Panc1 (cell line): ENCODE measurements at regions not wholly inside any gene's neighbourhood (a gene's known extent, or its start where the extent isn't known, plus 50 kb on each side); places are given as distances from the start of the nearest gene placed in this dataset.

ENCODE experiments used
- ATAC-seq: fragments of 200-7000 bp; cut with Tn5 transposase; 2 replicates; pipeline ENCODE4 v1.9.1; 2020; ENCODE audit warnings: mild to moderate bottlenecking, moderate library complexity
- BruUV-seq: library from RNA; stranded (reverse); fragments of 400-500 nt; replicated peaks from 2 replicates; lab custom pipeline; 2021; lab: Mats Ljungman, UMichigan
- CTCF ChIA-PET: fragments of 300-600 bp; sonication (Branson Sonifier 250); formaldehyde crosslinking; loops from one replicate; lab custom pipeline; 2022; ENCODE audit warnings: antibody characterized with exemption; lab: Charles Lee
- POLR2A ChIA-PET: fragments of 300-600 bp; sonication (Branson Sonifier 250); formaldehyde crosslinking; loops from one replicate; lab custom pipeline; 2022; ENCODE audit warnings: antibody characterized with exemption; lab: Charles Lee
- DNase-seq: peaks from one replicate; pipeline ENCODE4 v3.0.0-alpha.2; 2010; ENCODE audit warnings: low read depth, low spot score
- H3K27ac ChIP-seq: 2 replicates; pipeline ENCODE4 v1.5.1; 2011; ENCODE audit warnings: mild to moderate bottlenecking, low read length, inconsistent platforms
- H3K27me3 ChIP-seq: fragments of 200-500 bp; sonication (Bioruptor generic); 2 replicates; pipeline ENCODE4 v1.6.0; 2014; ENCODE audit warnings: low read length, inconsistent platforms; ENCODE audit not compliant: control insufficient read depth, insufficient read depth
- H3K36me3 ChIP-seq: fragments of 200-500 bp; sonication (Bioruptor generic); 2 replicates; pipeline ENCODE4 v1.5.1; 2014; ENCODE audit warnings: inconsistent platforms, mild to moderate bottlenecking, low read length, moderate library complexity; ENCODE audit not compliant: control insufficient read depth, insufficient read depth
- H3K4me1 ChIP-seq: 2 replicates; pipeline ENCODE4 v1.5.1; 2011; ENCODE audit warnings: inconsistent platforms, mild to moderate bottlenecking, low read length, moderate library complexity; ENCODE audit not compliant: control insufficient read depth, insufficient read depth
- H3K4me3 ChIP-seq, 2 experiments: 2 replicates each; pipeline ENCODE4 v1.5.1; 2011 to 2012; ENCODE audit warnings: low read depth in 2 of 2, low read length in 2 of 2, mild to moderate bottlenecking in 2 of 2, inconsistent platforms in 1 of 2, moderate library complexity in 1 of 2
- H3K9me3 ChIP-seq: fragments of 200-500 bp; sonication (Bioruptor generic); 2 replicates; pipeline ENCODE4 v1.5.1; 2014; ENCODE audit warnings: low read depth, mild to moderate bottlenecking, inconsistent platforms, low read length, moderate library complexity; ENCODE audit not compliant: control insufficient read depth, insufficient read depth
- CTCF ChIP-seq: fragments of 450-650 bp; IDR thresholded peaks from 2 replicates; pipeline ENCODE4 v1.5.1; 2017; ENCODE audit warnings: mild to moderate bottlenecking
- POLR2AphosphoS5 ChIP-seq: IDR thresholded peaks from 2 replicates; pipeline ENCODE4 v1.6.1; 2012; ENCODE audit warnings: mild to moderate bottlenecking, low read depth, low read length, moderate library complexity
- REST ChIP-seq, 2 experiments: IDR thresholded peaks; 2 replicates each; pipeline ENCODE4 v1.6.1; 2011 to 2012; ENCODE audit warnings: low read depth in 2 of 2, control low read depth in 1 of 2, low read length in 1 of 2, mild to moderate bottlenecking in 1 of 2, moderate library complexity in 1 of 2; ENCODE audit not compliant: insufficient read depth in 1 of 2
- SIN3A ChIP-seq: IDR thresholded peaks from 2 replicates; pipeline ENCODE4 v1.6.1; 2012; ENCODE audit warnings: low read depth, mild to moderate bottlenecking, low read length, moderate library complexity, borderline replicate concordance; ENCODE audit not compliant: insufficient read depth
- TCF7L2 ChIP-seq: IDR thresholded peaks from 2 replicates; pipeline ENCODE4 v1.6.1; 2011; ENCODE audit warnings: mild to moderate bottlenecking, low read depth, low read length, inconsistent platforms
- in situ Hi-C: cut with HindIII; loops from 2 replicates; pipeline ENCODE4 v1.10.0; 2016; ENCODE audit warnings: low sequenced_read_pairs, low pct_unique_long_range_greater_than_20kb
- intact Hi-C: fragments of 100-400 bp; cut with micrococcal nuclease; formaldehyde crosslinking; loops from one replicate; pipeline ENCODE4 v1.10.0; 2022; ENCODE audit not compliant: unreplicated experiment

GRCh38 chr12:47299586-47299985 lies 219.8 kb upstream of the AMIGO2 start:
- POLR2A ChIA-PET: interaction anchor here (0.6 kb wide), 1 partner anchor 1442 kb away, joined by 15 read pairs; no protein-coding TSS in a partner anchor
- Histone ChIP-seq H3K9me3 (no peaks in the 10 kb centered on the region), H3K27ac (no peak overlapping the region), H3K27me3 (no peaks in the 10 kb centered on the region), H3K4me3 (no peak overlapping the region), H3K4me1 (no peaks in the 10 kb centered on the region), H3K36me3 (no peaks in the 10 kb centered on the region)
- in situ Hi-C loops (no loop called here), intact Hi-C loops (no loop called here)
- ATAC-seq (no peak), DNase-seq (no peak)
- CTCF ChIA-PET: no interaction called here
- no peak for TF ChIP-seq CTCF
- TF ChIP-seq REST (IDR thresholded peaks at IDR 0.05; ENCODE audit: insufficient read depth in 1 of 2, low read depth in 2 of 2, low read length in 1 of 2): no peak
- TF ChIP-seq POLR2AphosphoS5: no peak
- TF ChIP-seq TCF7L2: no peak
- BruUV-seq: no TSS peak

- in situ Hi-C loops (no loop called here), intact Hi-C loops (no loop called here)
- CTCF ChIA-PET: no interaction called here
These were observed 218.2 kb upstream of the AMIGO2 start for GRCh38 chr12:47297993-47298392.

More at GRCh38 chr12:47297993-47298392, 218.2 kb upstream of the AMIGO2 start:
- POLR2A ChIA-PET: no interaction called here
- H3K27ac ChIP-seq: no peak overlapping the region
- DNase-seq: no peak
- H3K4me3 ChIP-seq: no peak overlapping the region
- no peaks in the 10 kb centered on the region for H3K4me1 ChIP-seq
- no peaks in the 10 kb centered on the region for H3K9me3 ChIP-seq
- TF ChIP-seq POLR2AphosphoS5: no peak
- TF ChIP-seq CTCF: no peak
- TF ChIP-seq REST (IDR thresholded peaks at IDR 0.05; ENCODE audit: insufficient read depth in 1 of 2, low read depth in 2 of 2, low read length in 1 of 2): no peak
- no peak for TF ChIP-seq SIN3A
- no peak for TF ChIP-seq TCF7L2
- ATAC-seq: no peak
- no TSS peak for BruUV-seq
- H3K36me3 ChIP-seq: no peaks in the 10 kb centered on the region
- H3K27me3 ChIP-seq: no peaks in the 10 kb centered on the region
